Lower leg skin (tissue), 3 donors: ENCODE measurements at regions not wholly inside any gene's neighbourhood (a gene's known extent, or its start where the extent isn't known, plus 50 kb on each side); places are given as distances from the start of the nearest gene placed in this dataset.

ENCODE experiments used
- CTCF ChIP-seq, 3 donors: fragments of 450-650 bp; IDR thresholded peaks; one replicate each; pipeline ENCODE4 v1.5.1; 2016; ENCODE audit warnings: antibody characterized with exemption in 3 of 3, mild to moderate bottlenecking in 3 of 3, moderate library complexity in 2 of 3
- POLR2A ChIP-seq, 2 donors: fragments of 450-650 bp; IDR thresholded peaks; one replicate each; pipeline ENCODE4 v1.6.1; 2016 to 2017; ENCODE audit warnings: antibody characterized with exemption in 2 of 2, mild to moderate bottlenecking in 1 of 2, moderate library complexity in 1 of 2

GRCh38 chr14:98243332-98243731, 1028.7 kb downstream of the BCL11B start:
- TF ChIP-seq CTCF (IDR thresholded peaks at IDR 0.05) (no peak), POLR2A (IDR thresholded peaks at IDR 0.05) (no peak)
